Mucosa of rectum (tissue), 2 donors: ENCODE measurements at regions not wholly inside any gene's neighbourhood (a gene's known extent, or its start where the extent isn't known, plus 50 kb on each side); places are given as distances from the start of the nearest gene placed in this dataset.

ENCODE experiments used
- H3K27ac ChIP-seq, 2 donors: one replicate each; pipeline ENCODE4 v1.7.0; 2013; ENCODE audit warnings: inconsistent platforms in 2 of 2, low read depth in 2 of 2, low read length in 2 of 2
- H3K27me3 ChIP-seq, 2 donors: one replicate each; pipeline ENCODE4 v1.7.0; 2013; ENCODE audit warnings: low read length in 2 of 2; ENCODE audit not compliant: control insufficient read depth in 2 of 2, insufficient read depth in 2 of 2
- H3K36me3 ChIP-seq, 2 donors: one replicate each; pipeline ENCODE4 v1.7.0; 2013; ENCODE audit warnings: low read length in 2 of 2; ENCODE audit not compliant: control insufficient read depth in 2 of 2, insufficient read depth in 2 of 2
- H3K4me1 ChIP-seq, 2 donors: one replicate each; pipeline ENCODE4 v1.7.0; 2013; ENCODE audit warnings: low read length in 2 of 2, mild to moderate bottlenecking in 1 of 2; ENCODE audit not compliant: control insufficient read depth in 2 of 2, insufficient read depth in 2 of 2
- H3K4me3 ChIP-seq, 2 donors: one replicate each; pipeline ENCODE4 v1.7.0; 2013; ENCODE audit warnings: low read length in 2 of 2
- H3K9ac ChIP-seq, 2 donors: one replicate each; pipeline ENCODE4 v1.7.0; 2013; ENCODE audit warnings: low read length in 2 of 2, low read depth in 1 of 2, mild to moderate bottlenecking in 1 of 2
- H3K9me3 ChIP-seq, 2 donors: one replicate each; pipeline ENCODE4 v1.7.0; 2013; ENCODE audit warnings: low read length in 2 of 2; ENCODE audit not compliant: control insufficient read depth in 2 of 2
- donor health status: healthy.
- donor health status: Normal muscosa, but diverticular disease.

- Histone ChIP-seq H3K27ac (no peak overlapping the region), H3K36me3 (no peaks in the 10 kb centered on the region), H3K9me3 (no peaks in the 10 kb centered on the region), H3K9ac (no peak overlapping the region), H3K4me3 (no peak overlapping the region), H3K4me1 (no peaks in the 10 kb centered on the region), H3K27me3 (no peaks in the 10 kb centered on the region)
Measured at GRCh38 chr2:18490901-18491300, 69.6 kb downstream of the RDH14 start.

DNA sequence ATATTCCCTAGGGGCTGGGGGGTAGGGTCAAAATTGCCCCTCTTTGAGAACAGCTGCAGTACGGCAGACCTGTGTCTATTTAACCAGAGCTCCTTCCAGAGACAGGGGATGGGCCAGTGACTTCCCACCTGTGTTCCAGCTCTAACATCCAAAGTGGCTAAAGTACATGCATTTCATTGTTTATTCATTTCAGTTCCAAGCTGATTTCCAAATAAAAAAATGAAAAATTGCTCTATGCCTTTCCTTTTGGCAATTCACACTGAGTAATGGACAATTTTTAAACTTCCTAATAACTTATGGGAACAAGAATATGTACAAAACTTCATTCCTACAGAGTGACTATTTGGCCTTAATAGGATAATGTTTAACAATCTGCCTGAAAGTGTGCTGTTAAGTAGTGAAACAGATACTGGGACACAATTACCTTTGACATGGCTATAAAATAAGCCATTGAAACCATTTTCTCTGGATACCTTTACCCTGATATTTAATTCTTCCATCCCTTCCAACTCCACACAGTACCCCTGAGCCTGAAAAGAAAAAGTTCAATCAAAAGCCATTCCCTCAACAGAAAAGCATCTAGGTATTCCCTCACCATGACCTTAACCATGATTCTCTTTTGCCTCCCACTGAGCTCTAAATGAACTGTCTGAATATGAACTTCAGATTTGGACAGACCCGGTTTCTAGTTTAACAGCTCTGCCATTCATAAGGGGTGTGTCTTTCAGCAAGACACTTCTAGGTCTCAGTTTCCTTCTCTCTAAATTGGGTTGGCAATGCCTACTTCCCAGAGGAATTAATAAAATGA, 73.1 kb downstream of the RDH14 start:
- no peak overlapping the region for H3K27ac ChIP-seq

DNA sequence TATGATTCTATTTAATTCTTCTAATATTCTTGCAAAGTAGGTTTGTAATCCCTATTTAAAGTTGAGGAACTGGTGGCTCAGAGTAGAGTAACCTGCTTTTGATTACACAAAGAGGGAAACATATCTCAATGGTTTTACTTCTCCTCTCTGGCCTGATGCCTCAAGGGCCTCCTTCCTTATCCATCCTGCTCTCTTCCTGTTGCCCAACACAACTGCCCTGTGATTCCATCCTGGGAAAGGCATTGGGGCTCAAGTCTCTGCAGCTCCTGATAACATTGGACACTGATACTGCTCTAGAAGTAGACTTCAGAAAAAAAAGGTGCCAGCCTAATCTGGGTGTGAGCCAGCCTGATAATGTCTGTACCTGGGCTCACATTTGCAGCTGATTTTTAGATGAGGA, 75.8 kb downstream of the RDH14 start:
- H3K27me3 ChIP-seq = no peaks in the 10 kb centered on the region
- no peaks in the 10 kb centered on the region for H3K36me3 ChIP-seq
- H3K9me3 ChIP-seq = no peaks in the 10 kb centered on the region
- H3K9ac ChIP-seq = no peak overlapping the region
- H3K27ac ChIP-seq = no peak overlapping the region
- H3K4me1 ChIP-seq = no peaks in the 10 kb centered on the region
- no peak overlapping the region for H3K4me3 ChIP-seq

More for the DNA sequence above, 73.1 kb downstream of the RDH14 start:
- H3K9ac ChIP-seq = no peak overlapping the region
- no peaks in the 10 kb centered on the region for H3K9me3 ChIP-seq
- H3K27me3 ChIP-seq = no peaks in the 10 kb centered on the region
- H3K36me3 ChIP-seq = no peaks in the 10 kb centered on the region
- no peaks in the 10 kb centered on the region for H3K4me1 ChIP-seq
- H3K4me3 ChIP-seq = no peak overlapping the region

DNA sequence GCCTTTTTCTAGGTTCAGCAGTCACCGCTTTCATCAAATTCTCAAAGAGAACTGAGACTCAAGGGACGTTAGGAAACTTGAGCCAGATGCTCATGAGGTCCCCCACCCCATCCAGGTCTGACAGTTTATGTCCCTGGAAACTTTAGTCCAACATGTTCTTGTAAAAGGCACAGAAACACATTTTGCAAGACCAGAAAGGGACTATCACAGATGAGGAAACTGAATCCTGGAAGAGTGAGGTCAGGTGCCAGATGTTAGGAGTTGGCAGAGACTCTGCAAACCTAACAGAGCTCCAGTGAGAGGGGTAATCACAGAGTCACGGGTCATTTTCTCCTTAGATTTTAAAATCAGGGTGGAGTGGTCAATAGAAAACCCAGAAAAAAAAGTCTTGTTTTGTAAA, 76.6 kb downstream of the RDH14 start:
- no peak overlapping the region for H3K27ac ChIP-seq
- no peaks in the 10 kb centered on the region for H3K9me3 ChIP-seq
- no peaks in the 10 kb centered on the region for H3K36me3 ChIP-seq
- H3K27me3 ChIP-seq = no peaks in the 10 kb centered on the region
- H3K4me1 ChIP-seq = no peaks in the 10 kb centered on the region
- H3K9ac ChIP-seq = no peak overlapping the region
- H3K4me3 ChIP-seq = no peak overlapping the region

- no peaks in the 10 kb centered on the region for H3K27me3 ChIP-seq
- no peak overlapping the region for H3K4me3 ChIP-seq
- H3K9me3 ChIP-seq = no peaks in the 10 kb centered on the region
- H3K36me3 ChIP-seq = no peaks in the 10 kb centered on the region
- no peak overlapping the region for H3K27ac ChIP-seq
- no peak overlapping the region for H3K9ac ChIP-seq
- no peaks in the 10 kb centered on the region for H3K4me1 ChIP-seq
Measured at GRCh38 chr2:18482666-18483065, 77.8 kb downstream of the RDH14 start.

DNA sequence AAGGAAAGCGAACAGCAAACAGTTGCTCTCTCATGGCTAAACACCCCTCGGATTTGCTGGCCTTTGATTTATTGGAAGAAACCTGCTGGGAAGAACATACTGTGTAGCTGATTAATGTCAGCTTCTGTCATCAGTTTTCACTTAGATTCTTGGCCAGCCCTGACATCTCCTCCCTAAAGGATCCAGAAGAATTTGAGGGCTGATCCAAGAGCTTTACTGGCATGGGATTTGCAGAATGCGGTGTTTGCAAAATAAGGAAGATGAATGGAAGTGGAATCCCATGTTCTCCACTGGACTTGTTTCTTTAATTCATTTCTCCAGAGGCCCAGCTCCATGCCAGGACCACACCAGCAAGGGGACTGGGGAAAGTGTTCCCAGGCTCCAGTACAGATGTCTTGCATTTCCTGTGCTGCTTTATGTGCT, 80.5 kb downstream of the RDH14 start:
- H3K4me1 ChIP-seq = no peaks in the 10 kb centered on the region
- H3K9me3 ChIP-seq = no peaks in the 10 kb centered on the region
- H3K27me3 ChIP-seq = no peaks in the 10 kb centered on the region
- no peaks in the 10 kb centered on the region for H3K36me3 ChIP-seq
- H3K9ac ChIP-seq = no peak overlapping the region
- H3K4me3 ChIP-seq = no peak overlapping the region
- H3K27ac ChIP-seq = no peak overlapping the region

GRCh38 chr2:18477293-18477692, 83.2 kb downstream of the RDH14 start:
- H3K9ac ChIP-seq = no peak overlapping the region
- H3K36me3 ChIP-seq = no peaks in the 10 kb centered on the region
- H3K9me3 ChIP-seq = no peaks in the 10 kb centered on the region
- H3K27me3 ChIP-seq = no peaks in the 10 kb centered on the region
- H3K4me3 ChIP-seq = no peak overlapping the region
- H3K27ac ChIP-seq = no peak overlapping the region
- no peaks in the 10 kb centered on the region for H3K4me1 ChIP-seq

- no peak overlapping the region for H3K27ac ChIP-seq
- no peaks in the 10 kb centered on the region for H3K9me3 ChIP-seq
- H3K36me3 ChIP-seq = no peaks in the 10 kb centered on the region
- H3K4me3 ChIP-seq = no peak overlapping the region
- no peak overlapping the region for H3K9ac ChIP-seq
- H3K4me1 ChIP-seq = no peaks in the 10 kb centered on the region
- no peaks in the 10 kb centered on the region for H3K27me3 ChIP-seq
Measured at GRCh38 chr2:18476484-18476883, 84.0 kb downstream of the RDH14 start.

DNA sequence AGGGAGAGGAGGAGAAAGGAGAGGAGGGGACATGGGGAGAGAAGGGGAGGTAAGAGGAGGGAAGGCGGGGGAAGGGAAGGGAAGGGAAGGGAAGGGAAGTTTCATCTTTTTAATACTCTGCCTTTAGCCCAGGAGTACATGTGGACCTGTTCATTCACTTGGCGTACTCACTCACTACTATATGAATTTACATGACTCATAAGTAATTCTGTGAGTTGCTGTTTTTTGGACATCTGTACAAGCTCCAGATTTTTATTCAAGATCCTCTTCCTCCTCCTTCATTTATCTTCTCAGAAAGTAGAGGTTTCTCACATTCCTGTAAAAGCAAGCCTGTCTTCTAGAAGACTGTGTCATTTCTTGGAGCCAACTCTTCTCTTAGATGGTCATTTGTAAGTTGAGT, 84.6 kb downstream of the RDH14 start:
- H3K27ac ChIP-seq = no peak overlapping the region
- H3K4me3 ChIP-seq = no peak overlapping the region
- H3K9me3 ChIP-seq = no peaks in the 10 kb centered on the region
- H3K36me3 ChIP-seq = no peaks in the 10 kb centered on the region
- H3K4me1 ChIP-seq = no peaks in the 10 kb centered on the region
- H3K9ac ChIP-seq = no peak overlapping the region
- no peaks in the 10 kb centered on the region for H3K27me3 ChIP-seq

GRCh38 chr2:18474700-18475099, 85.8 kb downstream of the RDH14 start:
- Histone ChIP-seq H3K4me3 (no peak overlapping the region), H3K4me1 (no peaks in the 10 kb centered on the region), H3K27me3 (no peaks in the 10 kb centered on the region), H3K36me3 (no peaks in the 10 kb centered on the region), H3K9ac (no peak overlapping the region), H3K9me3 (no peaks in the 10 kb centered on the region), H3K27ac (no peak overlapping the region)
